Activated CD8-positive, alpha-beta memory T cell treated with anti-CD3 and anti-CD28 coated beads, Interleukin-2, amount 10 ng/mL, durations not matched to agents 7 days and 5 days (primary cell): ENCODE measurements at regions not wholly inside any gene's neighbourhood (a gene's known extent, or its start where the extent isn't known, plus 50 kb on each side); places are given as distances from the start of the nearest gene placed in this dataset.
"Not testable (repeated sequence)": the region's sequence is repeated elsewhere in the genome, so short reads cannot be mapped to it uniquely, and the experiment has no call there.

Experiments
- ATAC-seq: fragments of 150-1000 bp; cut with Tn5 transposase; one replicate; pipeline ENCODE4 v1.10.0; 2021; ENCODE audit warnings: moderate library complexity
- CTCF ChIA-PET: fragments of 350-600 bp; sonication (Branson Sonifier 250); formaldehyde crosslinking; loops from one replicate; lab custom pipeline; 2021; ENCODE audit warnings: antibody characterized with exemption; lab: Charles Lee
- DNase-seq: peaks from one replicate; pipeline ENCODE4 v3.0.0-alpha.2; 2020
- H3K27ac Mint-ChIP-seq: one replicate; pipeline ENCODE4 v1.8.0; 2021; ENCODE audit warnings: mild to moderate bottlenecking, mixed read lengths
- H3K27me3 Mint-ChIP-seq: one replicate; pipeline ENCODE4 v1.8.0; 2021; ENCODE audit warnings: mixed read lengths
- H3K36me3 Mint-ChIP-seq: one replicate; pipeline ENCODE4 v1.8.0; 2021; ENCODE audit warnings: mild to moderate bottlenecking, mixed read lengths
- H3K4me1 Mint-ChIP-seq: one replicate; pipeline ENCODE4 v1.8.0; 2021; ENCODE audit warnings: mixed read lengths
- H3K4me3 Mint-ChIP-seq: one replicate; pipeline ENCODE4 v1.8.0; 2021; ENCODE audit warnings: mild to moderate bottlenecking, moderate library complexity, mixed read lengths
- H3K9me3 Mint-ChIP-seq: one replicate; pipeline ENCODE4 v1.8.0; 2022; ENCODE audit warnings: low read depth, mixed read lengths

- H3K4me1 Mint-ChIP-seq = peaks cover 13% of the 10 kb centered on the region
- H3K9me3 Mint-ChIP-seq = no peaks in the 10 kb centered on the region
- H3K36me3 Mint-ChIP-seq = peaks cover 6% of the 10 kb centered on the region
- no peak overlapping the region for H3K27ac Mint-ChIP-seq
- H3K27me3 Mint-ChIP-seq = no peaks in the 10 kb centered on the region
- H3K4me3 Mint-ChIP-seq = no peak overlapping the region
- DNase-seq (no peak), ATAC-seq (no peak)
- CTCF ChIA-PET = interaction anchor here (0.6 kb wide), 1 partner anchor 1258 kb away, joined by 3 read pairs; no protein-coding TSS in a partner anchor
Observed at GRCh38 chr13:33550885-33551284, 265.3 kb upstream of the STARD13 start.

- Mint-ChIP-seq H3K4me3 (no peak overlapping the region), H3K36me3 (peaks cover 5% of the 10 kb centered on the region), H3K27me3 (no peaks in the 10 kb centered on the region), H3K4me1 (peaks cover 11% of the 10 kb centered on the region), H3K9me3 (no peaks in the 10 kb centered on the region), H3K27ac (no peak overlapping the region)
- ATAC-seq (no peak), DNase-seq (no peak)
- CTCF ChIA-PET = interaction anchor here (0.7 kb wide), 1 partner anchor 12 kb away, joined by 4 read pairs; no protein-coding TSS in a partner anchor
Observed at GRCh38 chr13:33554919-33555791, 262.8 kb upstream of the RFC3 start.

- Mint-ChIP-seq H3K27ac (no peak overlapping the region), H3K27me3 (peaks cover 2% of the 10 kb centered on the region), H3K4me3 (no peak overlapping the region), H3K36me3 (no peaks in the 10 kb centered on the region), H3K9me3 (no peaks in the 10 kb centered on the region), H3K4me1 (peaks cover 11% of the 10 kb centered on the region)
- ATAC-seq (no peak), DNase-seq (no peak)
- CTCF ChIA-PET = no interaction called here
Observed at GRCh38 chr13:33556828-33557227, 261.1 kb upstream of the RFC3 start.

- no peak for ATAC-seq
- no peak overlapping the region for H3K27ac Mint-ChIP-seq
Observed at GRCh38 chr13:33560726-33561125, 257.2 kb upstream of the RFC3 start.

GRCh38 chr13:33561627-33562026 lies 256.3 kb upstream of the RFC3 start:
- peaks cover 2% of the 10 kb centered on the region for H3K27me3 Mint-ChIP-seq
- CTCF ChIA-PET = interaction anchor here (1.8 kb wide), 1 partner anchor 162 kb away, joined by 5 read pairs; no protein-coding TSS in a partner anchor

More at GRCh38 chr13:33560726-33561125, 257.2 kb upstream of the RFC3 start:
- Mint-ChIP-seq H3K4me1 (peaks cover under 1% of the 10 kb centered on the region), H3K36me3 (peaks cover 2% of the 10 kb centered on the region), H3K9me3 (no peaks in the 10 kb centered on the region), H3K27me3 (peaks cover 2% of the 10 kb centered on the region), H3K4me3 (no peak overlapping the region)
- CTCF ChIA-PET = interaction anchor here (1.1 kb wide), 1 partner anchor 18 kb away, joined by 3 read pairs; no protein-coding TSS in a partner anchor
- DNase-seq = no peak

GRCh38 chr13:33571618-33572017 lies 246.3 kb upstream of the RFC3 start:
- no peak overlapping the region for H3K27ac Mint-ChIP-seq
- no peak for ATAC-seq
- H3K27me3 Mint-ChIP-seq = no peaks in the 10 kb centered on the region
- H3K36me3 Mint-ChIP-seq = no peaks in the 10 kb centered on the region
- no peak overlapping the region for H3K4me3 Mint-ChIP-seq
- H3K4me1 Mint-ChIP-seq = peaks cover 7% of the 10 kb centered on the region
- no peaks in the 10 kb centered on the region for H3K9me3 Mint-ChIP-seq
- CTCF ChIA-PET = no interaction called here
- no peak for DNase-seq

More at GRCh38 chr13:33561627-33562026, 256.3 kb upstream of the RFC3 start:
- H3K36me3 Mint-ChIP-seq = peaks cover 2% of the 10 kb centered on the region
- H3K9me3 Mint-ChIP-seq = no peaks in the 10 kb centered on the region
- no peak overlapping the region for H3K4me3 Mint-ChIP-seq
- DNase-seq = no peak
- no peak for ATAC-seq
- no peak overlapping the region for H3K27ac Mint-ChIP-seq
- no peaks in the 10 kb centered on the region for H3K4me1 Mint-ChIP-seq

- H3K4me3 Mint-ChIP-seq, H3K36me3 Mint-ChIP-seq, H3K9me3 Mint-ChIP-seq, ATAC-seq, H3K27me3 Mint-ChIP-seq, DNase-seq, CTCF ChIA-PET, H3K27ac Mint-ChIP-seq, H3K4me1 Mint-ChIP-seq: not testable (repeated sequence)
Observed at GRCh38 chr13:33572322-33572721, 245.6 kb upstream of the RFC3 start.

GRCh38 chr13:33575378-33575777 lies 242.6 kb upstream of the RFC3 start:
- no peak for ATAC-seq
- Mint-ChIP-seq H3K4me3 (no peak overlapping the region), H3K9me3 (no peaks in the 10 kb centered on the region), H3K36me3 (no peaks in the 10 kb centered on the region), H3K27ac (no peak overlapping the region), H3K27me3 (peaks cover 6% of the 10 kb centered on the region), H3K4me1 (peaks cover 7% of the 10 kb centered on the region)
- CTCF ChIA-PET = no interaction called here
- no peak for DNase-seq

GRCh38 chr13:33577007-33577406 lies 240.9 kb upstream of the RFC3 start:
- Mint-ChIP-seq H3K4me3 (no peak overlapping the region), H3K9me3 (no peaks in the 10 kb centered on the region), H3K27me3 (peaks cover 6% of the 10 kb centered on the region), H3K27ac (no peak overlapping the region), H3K4me1 (peaks cover 7% of the 10 kb centered on the region), H3K36me3 (no peaks in the 10 kb centered on the region)
- CTCF ChIA-PET = no interaction called here
- ATAC-seq (no peak), DNase-seq (no peak)

GRCh38 chr13:33578786-33579185 lies 239.2 kb upstream of the RFC3 start:
- Mint-ChIP-seq H3K9me3 (no peaks in the 10 kb centered on the region), H3K4me3 (no peak overlapping the region), H3K4me1 (peaks cover 4% of the 10 kb centered on the region), H3K36me3 (no peaks in the 10 kb centered on the region), H3K27me3 (peaks cover 6% of the 10 kb centered on the region), H3K27ac (no peak overlapping the region)
- CTCF ChIA-PET = no interaction called here
- ATAC-seq (no peak), DNase-seq (no peak)

- Mint-ChIP-seq H3K27me3 (peaks cover 6% of the 10 kb centered on the region), H3K27ac (no peak overlapping the region), H3K36me3 (no peaks in the 10 kb centered on the region), H3K9me3 (peaks cover 2% of the 10 kb centered on the region), H3K4me3 (no peak overlapping the region), H3K4me1 (no peaks in the 10 kb centered on the region)
- CTCF ChIA-PET = no interaction called here
- ATAC-seq (no peak), DNase-seq (no peak)
Observed at GRCh38 chr13:33582121-33582520, 235.8 kb upstream of the RFC3 start.

- Mint-ChIP-seq H3K27ac (no peak overlapping the region), H3K4me1 (no peaks in the 10 kb centered on the region), H3K27me3 (peaks cover 6% of the 10 kb centered on the region), H3K9me3 (peaks cover 2% of the 10 kb centered on the region), H3K4me3 (no peak overlapping the region), H3K36me3 (no peaks in the 10 kb centered on the region)
- DNase-seq (no peak), ATAC-seq (no peak)
- CTCF ChIA-PET = no interaction called here
Observed at GRCh38 chr13:33583398-33583797, 234.6 kb upstream of the RFC3 start.

GRCh38 chr13:33590936-33591335 lies 227.0 kb upstream of the RFC3 start:
- Mint-ChIP-seq H3K27ac (no peak overlapping the region), H3K4me3 (no peak overlapping the region), H3K4me1 (no peaks in the 10 kb centered on the region), H3K36me3 (no peaks in the 10 kb centered on the region), H3K27me3 (no peaks in the 10 kb centered on the region), H3K9me3 (no peaks in the 10 kb centered on the region)
- ATAC-seq = no peak
- no peak for DNase-seq
- CTCF ChIA-PET = no interaction called here

- Mint-ChIP-seq H3K9me3 (peaks cover 5% of the 10 kb centered on the region), H3K4me3 (no peak overlapping the region), H3K36me3 (peaks cover 12% of the 10 kb centered on the region), H3K27ac (no peak overlapping the region), H3K4me1 (peaks cover 19% of the 10 kb centered on the region), H3K27me3 (no peaks in the 10 kb centered on the region)
- no peak for ATAC-seq
- CTCF ChIA-PET = no interaction called here
- DNase-seq = no peak
Observed at GRCh38 chr13:33606692-33607091, 211.3 kb upstream of the RFC3 start.
